Neutrophil (primary cell): ENCODE measurements at regions not wholly inside any gene's neighbourhood (a gene's known extent, or its start where the extent isn't known, plus 50 kb on each side); places are given as distances from the start of the nearest gene placed in this dataset.

ENCODE experiments used
- H3K27ac ChIP-seq: fragments of 200-600 bp; sonication (generic); 2 replicates; pipeline ENCODE4 v1.5.1; 2016; ENCODE audit warnings: mild to moderate bottlenecking, moderate library complexity
- H3K27me3 ChIP-seq: fragments of 200-600 bp; sonication (generic); 2 replicates; pipeline ENCODE4 v1.6.0; 2016; ENCODE audit warnings: mild to moderate bottlenecking
- H3K36me3 ChIP-seq: fragments of 200-600 bp; sonication (generic); 2 replicates; pipeline ENCODE4 v1.5.1; 2017
- H3K4me1 ChIP-seq, 2 experiments: fragments of 200-600 bp in 1 of 2; sonication (generic) in 1 of 2; 1 replicate in 1 of 2; 2 replicates in 1 of 2; pipeline versions ENCODE4 v1.5.1 to v1.6.1; 2013 to 2016; ENCODE audit warnings: low read depth in 1 of 2, low read length in 1 of 2, mild to moderate bottlenecking in 1 of 2, moderate library complexity in 1 of 2; ENCODE audit not compliant: control insufficient read depth in 1 of 2, insufficient read depth in 1 of 2
- H3K4me3 ChIP-seq, 2 experiments: fragments of 200-600 bp in 1 of 2; sonication (generic) in 1 of 2; 1 replicate in 1 of 2; 2 replicates in 1 of 2; pipeline ENCODE4 v1.5.1; 2013 to 2016; ENCODE audit warnings: low read depth in 1 of 2, low read length in 1 of 2, mild to moderate bottlenecking in 1 of 2, moderate library complexity in 1 of 2
- H3K9me3 ChIP-seq: fragments of 200-600 bp; sonication (generic); 2 replicates; pipeline ENCODE4 v1.5.1; 2016
- CTCF ChIP-seq: fragments of 200-600 bp; sonication (generic); IDR thresholded peaks from 2 replicates; pipeline ENCODE4 v1.5.1; 2016; ENCODE audit warnings: antibody characterized with exemption

- no peaks in the 10 kb centered on the region for H3K36me3 ChIP-seq
Observed at GRCh38 chr1:56302878-56303277, 276.5 kb downstream of the PLPP3 start.

GRCh38 chr1:56301791-56302190 is 277.6 kb downstream of the PLPP3 start:
- H3K27me3 ChIP-seq: no peaks in the 10 kb centered on the region
- no peak overlapping the region for H3K4me3 ChIP-seq
- H3K9me3 ChIP-seq: no peaks in the 10 kb centered on the region
- peaks cover 3 to 16% of the 10 kb centered on the region in 2 experiments for H3K4me1 ChIP-seq
- no peaks in the 10 kb centered on the region for H3K36me3 ChIP-seq
- no peak overlapping the region for H3K27ac ChIP-seq
- no peak for TF ChIP-seq CTCF

More at GRCh38 chr1:56302878-56303277, 276.5 kb downstream of the PLPP3 start:
- Histone ChIP-seq H3K9me3 (no peaks in the 10 kb centered on the region), H3K4me3 (no peak overlapping the region), H3K4me1 (peaks cover 0 to 6% of the 10 kb centered on the region in 2 experiments), H3K27ac (no peak overlapping the region), H3K27me3 (no peaks in the 10 kb centered on the region)
- no peak for TF ChIP-seq CTCF

- Histone ChIP-seq H3K27me3 (no peaks in the 10 kb centered on the region), H3K4me3 (no peak overlapping the region), H3K36me3 (no peaks in the 10 kb centered on the region), H3K27ac (no peak overlapping the region), H3K4me1 (peaks cover 13 to 26% of the 10 kb centered on the region in 2 experiments), H3K9me3 (no peaks in the 10 kb centered on the region)
- TF ChIP-seq CTCF: no peak
Observed at GRCh38 chr1:56300836-56301235, 278.5 kb downstream of the PLPP3 start.

- Histone ChIP-seq H3K36me3 (no peaks in the 10 kb centered on the region), H3K27me3 (no peaks in the 10 kb centered on the region), H3K9me3 (no peaks in the 10 kb centered on the region), H3K27ac (no peak overlapping the region), H3K4me3 (no peak overlapping the region), H3K4me1 (peaks cover 16 to 36% of the 10 kb centered on the region in 2 experiments)
- TF ChIP-seq CTCF: no peak
Observed at GRCh38 chr1:56298866-56299265, 280.5 kb downstream of the PLPP3 start.

- Histone ChIP-seq H3K27ac (no peak overlapping the region), H3K36me3 (no peaks in the 10 kb centered on the region), H3K27me3 (no peaks in the 10 kb centered on the region), H3K9me3 (no peaks in the 10 kb centered on the region), H3K4me3 (no peak overlapping the region), H3K4me1 (peaks cover 16 to 36% of the 10 kb centered on the region in 2 experiments)
- TF ChIP-seq CTCF: no peak
Observed at GRCh38 chr1:56297904-56298303, 281.5 kb downstream of the PLPP3 start.

- H3K27me3 ChIP-seq: no peaks in the 10 kb centered on the region
- no peak for TF ChIP-seq CTCF
Observed at GRCh38 chr1:56297208-56297607, 282.2 kb downstream of the PLPP3 start.

More at GRCh38 chr1:56297208-56297607, 282.2 kb downstream of the PLPP3 start:
- peak overlapping the region; percentile 72 for H3K27ac ChIP-seq
- no peak overlapping the region for H3K4me3 ChIP-seq
- no peaks in the 10 kb centered on the region for H3K9me3 ChIP-seq
- H3K36me3 ChIP-seq: no peaks in the 10 kb centered on the region
- peaks cover 16 to 36% of the 10 kb centered on the region in 2 experiments for H3K4me1 ChIP-seq
